Mesothelial cell of epicardium (in vitro differentiated cells): ENCODE measurements at regions not wholly inside any gene's neighbourhood (a gene's known extent, or its start where the extent isn't known, plus 50 kb on each side); places are given as distances from the start of the nearest gene placed in this dataset.

Experiments used
- DNase-seq, 2 experiments: peaks; one replicate each; pipeline ENCODE4 v3.0.0; 2021; ENCODE audit warnings: low spot score in 2 of 2; ENCODE audit not compliant: unreplicated experiment in 2 of 2
- H3K27ac Mint-ChIP-seq: 2 replicates; pipeline ENCODE4 v1.8.0; 2021; ENCODE audit warnings: mixed read lengths
- H3K27me3 Mint-ChIP-seq: 2 replicates; pipeline ENCODE4 v1.8.0; 2021; ENCODE audit warnings: low read depth, mixed read lengths
- H3K36me3 Mint-ChIP-seq: 2 replicates; pipeline ENCODE4 v1.8.0; 2021; ENCODE audit warnings: mixed read lengths
- H3K4me1 Mint-ChIP-seq: 2 replicates; pipeline ENCODE4 v1.8.0; 2021; ENCODE audit warnings: mixed read lengths
- H3K4me3 Mint-ChIP-seq: 2 replicates; pipeline ENCODE4 v1.8.0; 2021; ENCODE audit warnings: mild to moderate bottlenecking, moderate library complexity, mixed read lengths
- H3K9me3 Mint-ChIP-seq: 2 replicates; pipeline ENCODE4 v1.8.0; 2021; ENCODE audit warnings: mixed read lengths
- CTCF ChIP-seq: fragments of 200-600 bp; sonication (generic); IDR thresholded peaks from one replicate; pipeline ENCODE4 v1.5.0; 2021; ENCODE audit warnings: antibody characterized with exemption; ENCODE audit not compliant: unreplicated experiment

- Mint-ChIP-seq H3K27ac (no peak overlapping the region), H3K27me3 (no peaks in the 10 kb centered on the region), H3K4me1 (no peaks in the 10 kb centered on the region), H3K4me3 (no peak overlapping the region), H3K36me3 (no peaks in the 10 kb centered on the region), H3K9me3 (peaks cover 8% of the 10 kb centered on the region)
- no peak for TF ChIP-seq CTCF
- no peak for DNase-seq
Observed at GRCh38 chr4:78673337-78673736, 102.8 kb upstream of the BMP2K start.

- Mint-ChIP-seq H3K27me3 (no peaks in the 10 kb centered on the region), H3K27ac (no peak overlapping the region), H3K9me3 (peaks cover 8% of the 10 kb centered on the region), H3K36me3 (no peaks in the 10 kb centered on the region), H3K4me1 (no peaks in the 10 kb centered on the region), H3K4me3 (no peak overlapping the region)
- no peak for DNase-seq
- no peak for TF ChIP-seq CTCF
Observed at GRCh38 chr4:78675325-78675724, 100.8 kb upstream of the BMP2K start.

- Mint-ChIP-seq H3K4me1 (peaks cover 12% of the 10 kb centered on the region), H3K4me3 (no peak overlapping the region), H3K9me3 (no peaks in the 10 kb centered on the region), H3K27me3 (no peaks in the 10 kb centered on the region), H3K36me3 (no peaks in the 10 kb centered on the region), H3K27ac (no peak overlapping the region)
- DNase-seq: no peak
- no peak for TF ChIP-seq CTCF
Observed at GRCh38 chr4:78682070-78682469, 94.1 kb upstream of the BMP2K start.

GRCh38 chr4:78683352-78683751 lies 92.8 kb upstream of the BMP2K start:
- no peak for DNase-seq
- H3K9me3 Mint-ChIP-seq: no peaks in the 10 kb centered on the region
- H3K4me3 Mint-ChIP-seq: no peak overlapping the region
- H3K4me1 Mint-ChIP-seq: peaks cover 12% of the 10 kb centered on the region
- no peaks in the 10 kb centered on the region for H3K36me3 Mint-ChIP-seq
- H3K27ac Mint-ChIP-seq: peak overlapping the region; percentile 43
- no peaks in the 10 kb centered on the region for H3K27me3 Mint-ChIP-seq
- TF ChIP-seq CTCF: no peak

GRCh38 chr4:78684325-78685079 lies 91.6 kb upstream of the BMP2K start:
- Mint-ChIP-seq H3K27me3 (no peaks in the 10 kb centered on the region), H3K4me3 (no peak overlapping the region), H3K27ac (peak overlapping the region; percentile 91), H3K9me3 (no peaks in the 10 kb centered on the region), H3K36me3 (no peaks in the 10 kb centered on the region), H3K4me1 (peaks cover 12% of the 10 kb centered on the region)
- no peak for TF ChIP-seq CTCF
- no peak for DNase-seq
